RWPE2 (cell line): ENCODE measurements at regions not wholly inside any gene's neighbourhood (a gene's known extent, or its start where the extent isn't known, plus 50 kb on each side); places are given as distances from the start of the nearest gene placed in this dataset.

ENCODE experiments used
- ATAC-seq: fragments of 200-7000 bp; cut with Tn5 transposase; 3 replicates; pipeline ENCODE4 v1.9.1; 2021; ENCODE audit warnings: low read depth
- DNase-seq: peaks from one replicate; pipeline ENCODE4 v3.0.0-alpha.2; 2020; ENCODE audit warnings: low spot score
- H3K27ac ChIP-seq: fragments of 450-650 bp; 2 replicates; pipeline ENCODE4 v1.5.1; 2017; ENCODE audit warnings: mild to moderate bottlenecking; ENCODE audit not compliant: poor library complexity, severe bottlenecking
- H3K27me3 ChIP-seq: fragments of 250-450 bp; sonication (Bioruptor Pico); 2 replicates; pipeline ENCODE4 v1.5.1; 2021; ENCODE audit warnings: mild to moderate bottlenecking, moderate library complexity; ENCODE audit not compliant: insufficient read depth, poor library complexity, severe bottlenecking
- H3K36me3 ChIP-seq: fragments of 250-450 bp; sonication (Bioruptor Pico); 2 replicates; pipeline ENCODE4 v1.5.1; 2020; ENCODE audit warnings: low read depth, mild to moderate bottlenecking, moderate library complexity
- H3K4me1 ChIP-seq: fragments of 250-450 bp; sonication (Bioruptor Pico); 2 replicates; pipeline ENCODE4 v1.5.1; 2021; ENCODE audit warnings: mild to moderate bottlenecking, moderate library complexity; ENCODE audit not compliant: insufficient read depth, poor library complexity, severe bottlenecking
- H3K4me3 ChIP-seq: fragments of 250-450 bp; sonication (Bioruptor Pico); 2 replicates; pipeline ENCODE4 v1.5.1; 2021; ENCODE audit warnings: mild to moderate bottlenecking, moderate library complexity; ENCODE audit not compliant: severe bottlenecking
- H3K9me3 ChIP-seq: fragments of 250-450 bp; sonication (Bioruptor Pico); 2 replicates; pipeline ENCODE4 v1.5.1; 2021; ENCODE audit warnings: mild to moderate bottlenecking, moderate library complexity; ENCODE audit not compliant: severe bottlenecking
- TF ChIP-seq, protein P1 (sequence below): fragments of 450-650 bp; IDR thresholded peaks from one replicate; pipeline ENCODE4 v1.5.1; 2017; ENCODE audit warnings: mild to moderate bottlenecking, moderate library complexity; ENCODE audit not compliant: poor library complexity, severe bottlenecking

DNA sequence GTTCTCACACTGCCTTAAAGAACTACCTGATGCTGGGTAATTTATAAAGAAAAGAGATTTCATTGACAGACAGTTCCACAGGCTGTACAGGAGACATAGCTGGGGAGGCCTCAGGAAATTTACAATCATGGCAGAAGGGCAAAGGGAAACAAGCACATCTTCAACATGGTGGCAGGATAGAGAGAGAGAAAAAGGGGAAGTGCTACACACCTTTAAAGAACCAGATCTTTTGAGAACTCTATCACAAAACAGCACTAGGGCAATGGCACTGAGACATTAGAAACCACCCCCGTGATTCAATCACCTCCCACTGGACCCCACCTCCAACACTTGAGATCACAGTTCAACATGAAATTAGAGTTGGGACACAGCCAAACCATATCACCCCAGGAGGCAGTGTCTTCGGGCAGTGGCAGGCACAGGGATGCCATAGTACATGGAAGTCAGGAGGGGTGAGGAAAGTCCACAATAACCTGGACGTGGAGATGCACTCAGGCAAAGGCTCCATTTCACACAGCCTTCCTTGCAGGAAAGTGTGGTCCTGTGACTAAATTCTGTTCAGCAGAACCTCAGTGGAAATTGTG is 120.4 kb upstream of the SERPINE2 start:
- TF ChIP-seq, protein P1, sequence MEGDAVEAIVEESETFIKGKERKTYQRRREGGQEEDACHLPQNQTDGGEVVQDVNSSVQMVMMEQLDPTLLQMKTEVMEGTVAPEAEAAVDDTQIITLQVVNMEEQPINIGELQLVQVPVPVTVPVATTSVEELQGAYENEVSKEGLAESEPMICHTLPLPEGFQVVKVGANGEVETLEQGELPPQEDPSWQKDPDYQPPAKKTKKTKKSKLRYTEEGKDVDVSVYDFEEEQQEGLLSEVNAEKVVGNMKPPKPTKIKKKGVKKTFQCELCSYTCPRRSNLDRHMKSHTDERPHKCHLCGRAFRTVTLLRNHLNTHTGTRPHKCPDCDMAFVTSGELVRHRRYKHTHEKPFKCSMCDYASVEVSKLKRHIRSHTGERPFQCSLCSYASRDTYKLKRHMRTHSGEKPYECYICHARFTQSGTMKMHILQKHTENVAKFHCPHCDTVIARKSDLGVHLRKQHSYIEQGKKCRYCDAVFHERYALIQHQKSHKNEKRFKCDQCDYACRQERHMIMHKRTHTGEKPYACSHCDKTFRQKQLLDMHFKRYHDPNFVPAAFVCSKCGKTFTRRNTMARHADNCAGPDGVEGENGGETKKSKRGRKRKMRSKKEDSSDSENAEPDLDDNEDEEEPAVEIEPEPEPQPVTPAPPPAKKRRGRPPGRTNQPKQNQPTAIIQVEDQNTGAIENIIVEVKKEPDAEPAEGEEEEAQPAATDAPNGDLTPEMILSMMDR: no peak
- H3K27me3 ChIP-seq: no peaks in the 10 kb centered on the region
- no peak for DNase-seq
- no peak overlapping the region for H3K27ac ChIP-seq
- no peak overlapping the region for H3K4me3 ChIP-seq
- H3K36me3 ChIP-seq: no peaks in the 10 kb centered on the region
- H3K9me3 ChIP-seq: no peaks in the 10 kb centered on the region
- no peaks in the 10 kb centered on the region for H3K4me1 ChIP-seq
- no peak for ATAC-seq

DNA sequence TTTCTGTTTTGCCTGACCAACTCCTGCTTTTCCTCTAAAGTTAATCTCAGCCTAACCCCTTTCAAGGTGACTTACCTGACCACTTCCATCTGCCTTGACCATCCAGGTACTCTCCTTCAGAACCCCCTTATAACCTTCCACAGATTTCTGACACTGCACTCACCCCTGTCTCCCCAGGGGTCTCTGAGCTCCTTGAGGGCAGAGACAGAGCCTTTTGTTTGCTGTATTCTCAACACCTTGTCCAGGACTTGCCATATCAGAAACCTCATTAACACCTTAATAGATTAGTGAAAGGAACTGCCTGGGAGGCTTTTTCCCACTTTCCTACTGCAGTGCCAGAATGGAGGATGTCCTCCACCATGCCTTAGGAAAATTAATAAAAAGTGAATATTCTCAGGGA is 119.7 kb upstream of the SERPINE2 start:
- no peak overlapping the region for H3K4me3 ChIP-seq
- no peak for DNase-seq
- no peak for ATAC-seq
- H3K36me3 ChIP-seq: no peaks in the 10 kb centered on the region
- H3K4me1 ChIP-seq: no peaks in the 10 kb centered on the region
- H3K9me3 ChIP-seq: no peaks in the 10 kb centered on the region
- H3K27ac ChIP-seq: no peak overlapping the region
- no peaks in the 10 kb centered on the region for H3K27me3 ChIP-seq
- TF ChIP-seq, protein P1: no peak

DNA sequence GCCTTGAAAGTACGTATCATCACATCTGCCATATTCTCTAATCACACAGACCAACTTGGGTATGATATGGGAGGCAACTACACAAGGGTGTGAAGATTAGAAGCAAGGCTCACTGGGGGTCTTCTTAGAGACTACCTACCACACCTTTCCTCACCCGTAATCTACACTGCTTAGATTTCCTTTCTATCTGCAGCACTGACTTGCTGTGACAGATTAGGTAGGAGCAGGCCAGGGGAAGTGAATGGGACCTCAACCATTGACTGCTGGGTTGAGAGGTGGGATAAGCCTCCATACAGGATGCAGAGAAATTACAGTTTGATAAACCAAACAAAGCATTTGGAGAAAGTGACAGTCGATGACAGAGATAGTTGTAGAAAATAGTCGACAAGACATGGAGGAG is 119.0 kb upstream of the SERPINE2 start:
- DNase-seq (no peak), ATAC-seq (no peak)
- Histone ChIP-seq H3K4me3 (no peak overlapping the region), H3K27me3 (no peaks in the 10 kb centered on the region), H3K27ac (no peak overlapping the region), H3K4me1 (no peaks in the 10 kb centered on the region), H3K9me3 (no peaks in the 10 kb centered on the region), H3K36me3 (no peaks in the 10 kb centered on the region)
- TF ChIP-seq, protein P1: no peak

DNA sequence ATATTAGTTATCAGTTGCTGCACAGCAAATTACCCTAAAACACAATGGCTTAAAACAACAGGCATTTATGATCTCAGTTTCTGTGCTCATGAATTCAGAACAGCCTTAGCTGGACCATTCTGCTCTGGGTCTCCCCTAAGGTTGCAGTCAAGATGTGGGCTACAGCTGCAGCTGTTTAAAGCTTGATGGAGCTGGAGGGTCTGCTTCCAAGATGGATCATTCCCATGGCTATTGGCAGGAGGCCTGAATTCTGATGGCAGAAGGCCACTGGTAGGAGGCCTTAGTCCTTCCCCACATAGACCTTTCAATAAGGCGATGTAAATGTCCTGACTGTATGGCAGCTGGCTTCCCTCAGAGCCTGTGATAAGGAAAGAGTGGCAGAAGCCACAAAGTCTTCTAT is 118.6 kb upstream of the SERPINE2 start:
- no peak overlapping the region for H3K4me3 ChIP-seq
- H3K27ac ChIP-seq: no peak overlapping the region
- no peaks in the 10 kb centered on the region for H3K4me1 ChIP-seq
- TF ChIP-seq, protein P1: no peak
- ATAC-seq: no peak
- H3K9me3 ChIP-seq: no peaks in the 10 kb centered on the region
- no peaks in the 10 kb centered on the region for H3K27me3 ChIP-seq
- H3K36me3 ChIP-seq: no peaks in the 10 kb centered on the region
- DNase-seq: no peak

DNA sequence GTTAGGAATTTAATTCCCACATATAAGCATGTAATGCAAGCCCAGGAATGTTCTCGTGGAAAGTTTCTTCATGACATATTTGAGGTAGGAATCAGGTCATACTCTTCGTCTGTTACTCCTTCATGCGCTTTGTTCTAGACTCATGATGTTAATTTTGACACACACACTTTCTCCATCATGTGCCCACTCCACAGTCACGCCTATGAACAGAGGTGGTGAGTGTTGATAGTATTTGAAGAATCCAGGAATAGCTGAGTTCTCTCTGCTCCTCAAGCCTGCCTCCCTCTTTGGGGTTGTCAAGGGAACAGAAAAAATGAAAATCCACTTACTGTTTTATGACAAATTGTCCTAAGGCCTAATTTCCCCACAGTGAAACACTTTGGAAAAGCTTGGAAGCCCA is 117.3 kb upstream of the SERPINE2 start:
- H3K27ac ChIP-seq: no peak overlapping the region
- no peaks in the 10 kb centered on the region for H3K9me3 ChIP-seq
- peaks cover 1% of the 10 kb centered on the region for H3K4me1 ChIP-seq
- ATAC-seq: no peak
- no peaks in the 10 kb centered on the region for H3K27me3 ChIP-seq
- DNase-seq: no peak
- H3K4me3 ChIP-seq: no peak overlapping the region
- H3K36me3 ChIP-seq: no peaks in the 10 kb centered on the region
- TF ChIP-seq, protein P1: no peak
